CD14-positive monocyte (primary cell): ENCODE measurements at regions not wholly inside any gene's neighbourhood (a gene's known extent, or its start where the extent isn't known, plus 50 kb on each side); places are given as distances from the start of the nearest gene placed in this dataset.

Experiments used
- DNase-seq, 3 donors: peaks; one replicate each; pipeline ENCODE4 v3.0.0-alpha.2; 2011 to 2022
- H2AFZ ChIP-seq: 2 replicates; pipeline ENCODE4 v1.6.0; 2012; ENCODE audit warnings: mild to moderate bottlenecking, low read depth, low read length, inconsistent platforms; ENCODE audit not compliant: insufficient read depth, poor library complexity, severe bottlenecking
- H3K27ac ChIP-seq, 2 donors: 1 replicate in 1 of 2; 2 replicates in 1 of 2; pipeline ENCODE4 v1.5.1; 2012 to 2013; ENCODE audit warnings: low read length in 2 of 2, control low read depth in 1 of 2, inconsistent platforms in 1 of 2, low read depth in 1 of 2, mild to moderate bottlenecking in 1 of 2
- H3K27me3 ChIP-seq, 2 donors: one replicate each; pipeline versions ENCODE4 v1.6.0 to v1.6.1; 2011 to 2013; ENCODE audit warnings: low read length in 2 of 2; ENCODE audit not compliant: control insufficient read depth in 2 of 2, insufficient read depth in 2 of 2
- H3K36me3 ChIP-seq, 2 donors: replicated peaks in 1 of 2; 1 replicate in 1 of 2; 2 replicates in 1 of 2; pipeline versions ENCODE4 v1.5.1 to v1.6.1; 2012 to 2013; ENCODE audit warnings: low read length in 2 of 2, control low read depth in 1 of 2, inconsistent platforms in 1 of 2, mild to moderate bottlenecking in 1 of 2; ENCODE audit not compliant: insufficient read depth in 2 of 2, control insufficient read depth in 1 of 2
- H3K4me1 ChIP-seq, 2 donors: 1 replicate in 1 of 2; 2 replicates in 1 of 2; pipeline versions ENCODE4 v1.5.1 to v1.6.1; 2012 to 2013; ENCODE audit warnings: low read length in 2 of 2, control low read depth in 1 of 2, inconsistent platforms in 1 of 2, mild to moderate bottlenecking in 1 of 2, moderate library complexity in 1 of 2; ENCODE audit not compliant: insufficient read depth in 2 of 2, control insufficient read depth in 1 of 2
- H3K4me2 ChIP-seq: replicated peaks from 2 replicates; pipeline ENCODE3; 2012; ENCODE audit warnings: low read length, moderate library complexity, mild to moderate bottlenecking; ENCODE audit not compliant: poor library complexity, severe bottlenecking; ENCODE audit errors: extremely low read depth
- H3K4me3 ChIP-seq, 3 experiments: fragments of 200-600 bp in 1 of 3; sonication (generic) in 1 of 3; replicated peaks in 1 of 3; 1 replicate in 2 of 3; 2 replicates in 1 of 3; pipeline ENCODE4 v1.5.1; 2011 to 2013; ENCODE audit warnings: low read length in 3 of 3, mild to moderate bottlenecking in 3 of 3, control low read depth in 2 of 3, low read depth in 2 of 3, inconsistent platforms in 1 of 3, moderate library complexity in 1 of 3
- H3K79me2 ChIP-seq: 2 replicates; pipeline ENCODE4 v1.6.0; 2012; ENCODE audit warnings: mild to moderate bottlenecking, control low read depth, inconsistent platforms, low read length, moderate library complexity; ENCODE audit not compliant: insufficient read depth
- H3K9ac ChIP-seq: 2 replicates; pipeline ENCODE4 v1.6.0; 2017; ENCODE audit warnings: low read length, mild to moderate bottlenecking; ENCODE audit not compliant: insufficient read depth, poor library complexity, severe bottlenecking
- H3K9me3 ChIP-seq, 2 donors: replicated peaks in 1 of 2; 1 replicate in 1 of 2; 2 replicates in 1 of 2; pipeline versions ENCODE4 v1.5.1 to v1.6.1; 2012 to 2013; ENCODE audit warnings: low read length in 2 of 2, control low read depth in 1 of 2; ENCODE audit not compliant: control insufficient read depth in 1 of 2, insufficient read depth in 1 of 2
- H4K20me1 ChIP-seq: 2 replicates; pipeline ENCODE4 v1.6.0; 2012; ENCODE audit warnings: mild to moderate bottlenecking, low read length, control low read depth, moderate library complexity; ENCODE audit not compliant: insufficient read depth
- H3K27ac Mint-ChIP-seq, 7 donors: one replicate each; pipeline ENCODE4 v1.8.0; 2020; ENCODE audit warnings: mild to moderate bottlenecking in 7 of 7, mixed read lengths in 7 of 7, moderate library complexity in 6 of 7, inconsistent platforms in 2 of 7
- H3K27me3 Mint-ChIP-seq, 3 donors: one replicate each; pipeline ENCODE4 v1.8.0; 2021 to 2022; ENCODE audit warnings: low read depth in 3 of 3, mild to moderate bottlenecking in 3 of 3, mixed read lengths in 3 of 3, moderate library complexity in 3 of 3, inconsistent platforms in 1 of 3
- H3K36me3 Mint-ChIP-seq, 2 donors: one replicate each; pipeline ENCODE4 v1.8.0; 2020; ENCODE audit warnings: mixed read lengths in 2 of 2, inconsistent platforms in 1 of 2, mild to moderate bottlenecking in 1 of 2
- H3K4me1 Mint-ChIP-seq: one replicate; pipeline ENCODE4 v1.8.0; 2020; ENCODE audit warnings: mild to moderate bottlenecking, mixed read lengths
- H3K4me3 Mint-ChIP-seq, 2 donors: one replicate each; pipeline ENCODE4 v1.8.0; 2020; ENCODE audit warnings: mild to moderate bottlenecking in 2 of 2, mixed read lengths in 2 of 2, moderate library complexity in 1 of 2
- H3K9me3 Mint-ChIP-seq, 7 donors: one replicate each; pipeline ENCODE4 v1.8.0; 2020 to 2022; ENCODE audit warnings: mixed read lengths in 7 of 7, mild to moderate bottlenecking in 6 of 7, moderate library complexity in 6 of 7, inconsistent platforms in 2 of 7
- WGBS: methylation state at CpG from one replicate; pipeline ENCODE4 v1.1.5; 2013; ENCODE audit warnings: missing lambda C conversion rate; ENCODE audit not compliant: insufficient coverage; 5-methylcytosine and 5-hydroxymethylcytosine counted together
- intact Hi-C, 2 donors: fragments of 100-400 bp; cut with micrococcal nuclease; formaldehyde crosslinking; loops; one replicate each; pipeline versions ENCODE4 v1.15.0 to v1.15.1; 2023
- TF ChIP-seq, protein P1 (sequence below): fragments of 200-600 bp; IDR thresholded peaks from one replicate; pipeline ENCODE4 v1.8.0; 2022; ENCODE audit warnings: antibody characterized with exemption, mild to moderate bottlenecking

DNA sequence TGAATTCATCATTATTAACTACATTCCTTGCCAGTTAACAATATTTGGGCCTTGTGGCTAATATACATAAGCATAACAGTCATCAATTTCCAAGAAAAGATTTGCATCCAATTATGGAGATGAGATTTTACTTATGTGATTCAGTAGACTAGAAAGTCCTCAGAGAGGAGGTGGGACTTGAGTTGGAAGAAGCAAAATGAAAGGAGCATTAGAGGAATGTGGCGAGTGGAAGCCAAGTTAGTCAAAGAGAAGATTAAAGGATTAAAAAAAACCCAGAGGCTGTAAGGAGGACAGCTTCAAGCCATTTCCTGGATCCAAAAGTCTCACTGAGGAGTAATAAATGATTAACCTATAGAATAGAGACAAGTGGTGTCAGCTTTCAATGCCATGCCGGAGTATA is 1099.4 kb upstream of the IGFBP7 start:
- H3K27ac Mint-ChIP-seq: no peak overlapping the region
- no peaks in the 10 kb centered on the region for H3K4me1 Mint-ChIP-seq
- WGBS: 73% methylated on average over 1 of the region's 2 CpGs

DNA sequence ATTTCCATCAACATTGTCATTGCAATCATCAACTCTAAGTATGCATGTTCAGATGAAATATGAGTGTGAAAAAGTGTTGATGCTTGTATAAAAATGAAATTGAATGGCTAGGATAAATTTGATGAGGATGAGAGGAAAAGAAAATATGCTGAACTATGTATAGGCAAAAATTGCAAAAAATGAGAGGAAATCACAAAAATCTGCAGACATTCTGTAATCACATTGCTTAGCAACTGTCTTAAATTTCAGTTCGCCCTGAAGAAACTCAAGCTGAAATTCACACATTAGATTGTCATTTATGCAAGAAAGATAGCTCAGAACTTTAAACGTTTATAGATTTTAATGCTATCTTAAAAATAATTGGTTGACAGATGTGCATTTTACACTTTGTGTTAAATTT is 1098.8 kb upstream of the IGFBP7 start:
- Mint-ChIP-seq H3K4me1 (no peaks in the 10 kb centered on the region), H3K9me3 (peaks cover 0 to 2% (median 0%) of the 10 kb centered on the region in 7 donors), H3K27me3 (no peaks in the 10 kb centered on the region), H3K36me3 (no peaks in the 10 kb centered on the region), H3K27ac (no peak overlapping the region), H3K4me3 (no peak overlapping the region)
- no peak overlapping the region for H3K27ac ChIP-seq
- TF ChIP-seq, protein P1, sequence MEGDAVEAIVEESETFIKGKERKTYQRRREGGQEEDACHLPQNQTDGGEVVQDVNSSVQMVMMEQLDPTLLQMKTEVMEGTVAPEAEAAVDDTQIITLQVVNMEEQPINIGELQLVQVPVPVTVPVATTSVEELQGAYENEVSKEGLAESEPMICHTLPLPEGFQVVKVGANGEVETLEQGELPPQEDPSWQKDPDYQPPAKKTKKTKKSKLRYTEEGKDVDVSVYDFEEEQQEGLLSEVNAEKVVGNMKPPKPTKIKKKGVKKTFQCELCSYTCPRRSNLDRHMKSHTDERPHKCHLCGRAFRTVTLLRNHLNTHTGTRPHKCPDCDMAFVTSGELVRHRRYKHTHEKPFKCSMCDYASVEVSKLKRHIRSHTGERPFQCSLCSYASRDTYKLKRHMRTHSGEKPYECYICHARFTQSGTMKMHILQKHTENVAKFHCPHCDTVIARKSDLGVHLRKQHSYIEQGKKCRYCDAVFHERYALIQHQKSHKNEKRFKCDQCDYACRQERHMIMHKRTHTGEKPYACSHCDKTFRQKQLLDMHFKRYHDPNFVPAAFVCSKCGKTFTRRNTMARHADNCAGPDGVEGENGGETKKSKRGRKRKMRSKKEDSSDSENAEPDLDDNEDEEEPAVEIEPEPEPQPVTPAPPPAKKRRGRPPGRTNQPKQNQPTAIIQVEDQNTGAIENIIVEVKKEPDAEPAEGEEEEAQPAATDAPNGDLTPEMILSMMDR: no peak
- H4K20me1 ChIP-seq: no peaks in the 10 kb centered on the region
- no peaks in the 10 kb centered on the region for H3K9me3 ChIP-seq
- no peaks in the 10 kb centered on the region for H3K79me2 ChIP-seq
- intact Hi-C loops: no loop called here
- no peaks in the 10 kb centered on the region for H3K27me3 ChIP-seq
- H3K4me1 ChIP-seq: no peaks in the 10 kb centered on the region
- H3K4me2 ChIP-seq: no peak overlapping the region
- no CpG with 5 or more reads among the region's 2 CpGs for WGBS
- H3K9ac ChIP-seq: no peak overlapping the region
- H3K4me3 ChIP-seq: no peak overlapping the region
- H3K36me3 ChIP-seq: no peaks in the 10 kb centered on the region
- DNase-seq: no peak
- H2AFZ ChIP-seq: no peak overlapping the region

More for the DNA sequence above, 1099.4 kb upstream of the IGFBP7 start:
- TF ChIP-seq, protein P1: no peak
- no peaks in the 10 kb centered on the region for H3K36me3 Mint-ChIP-seq
- Histone ChIP-seq H3K27me3 (no peaks in the 10 kb centered on the region), H3K4me1 (no peaks in the 10 kb centered on the region), H3K9me3 (peaks cover 0 to 3% of the 10 kb centered on the region in 2 donors), H3K4me2 (no peak overlapping the region), H3K27ac (no peak overlapping the region), H3K79me2 (no peaks in the 10 kb centered on the region), H3K4me3 (no peak overlapping the region), H3K36me3 (no peaks in the 10 kb centered on the region), H3K9ac (no peak overlapping the region), H4K20me1 (no peaks in the 10 kb centered on the region), H2AFZ (no peak overlapping the region)
- no peaks in the 10 kb centered on the region for H3K27me3 Mint-ChIP-seq
- peaks cover 0 to 4% (median 0%) of the 10 kb centered on the region in 7 donors for H3K9me3 Mint-ChIP-seq
- intact Hi-C loops: no loop called here
- DNase-seq: no peak
- H3K4me3 Mint-ChIP-seq: no peak overlapping the region
